NCI-H446 (cell line): ENCODE measurements at regions not wholly inside any gene's neighbourhood (a gene's known extent, or its start where the extent isn't known, plus 50 kb on each side); places are given as distances from the start of the nearest gene placed in this dataset.

Source experiments
- DNase-seq, 2 experiments: peaks; one replicate each; lab custom pipeline; 2025; lab: John Stamatoyannopoulos, UW

GRCh38 chr11:25970726-25971508, 361.0 kb upstream of the ANO3 start:
- no peak for DNase-seq

- DNase-seq, result no peak
Observed at GRCh38 chr11:25980091-25980490, 351.8 kb upstream of the ANO3 start.

DNA sequence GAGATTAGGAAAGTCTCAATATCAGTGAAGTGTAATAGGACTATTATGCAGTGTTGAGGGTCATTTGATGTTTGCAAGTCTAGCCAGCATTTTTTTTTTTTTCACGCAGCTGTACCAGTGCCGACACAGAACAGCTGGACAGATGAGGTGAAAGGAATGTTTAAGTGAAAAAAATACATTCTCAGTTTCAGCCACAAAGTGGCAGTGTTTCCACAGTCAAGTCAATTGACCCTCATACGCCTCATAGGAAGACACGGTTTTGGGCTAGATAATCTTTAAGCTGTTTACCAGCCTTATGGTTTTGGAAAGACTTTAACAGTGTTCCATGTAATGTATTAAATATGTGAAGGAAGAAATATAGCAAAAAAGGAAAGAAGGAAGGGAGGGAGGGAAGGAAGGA, 349.9 kb upstream of the ANO3 start:
- peak in 1 of 2 experiments; percentile 39 for DNase-seq

DNA sequence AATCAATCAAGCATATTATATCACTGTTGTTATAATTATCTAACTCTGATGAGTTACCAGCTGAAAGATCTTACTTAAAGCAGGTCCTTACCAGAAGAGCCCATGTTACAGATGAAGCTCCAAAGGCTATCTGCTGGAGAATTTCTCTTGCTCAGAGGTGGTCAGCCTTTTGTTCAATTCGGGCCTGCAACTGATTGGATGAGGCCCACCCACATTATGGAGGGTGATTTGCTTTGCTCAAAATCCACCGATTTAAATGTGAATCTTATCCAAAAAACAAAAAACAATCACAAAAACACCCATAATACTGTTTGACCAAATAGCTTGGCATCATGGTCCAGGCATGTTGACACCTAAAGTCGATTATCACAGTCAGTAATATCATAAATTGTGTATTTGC, 348.6 kb upstream of the ANO3 start:
- DNase-seq, result no peak

- no peak for DNase-seq
Observed at GRCh38 chr11:25988178-25988577, 343.8 kb upstream of the ANO3 start.

- no peak for DNase-seq
Observed at GRCh38 chr11:25990406-25990805, 341.5 kb upstream of the ANO3 start.

GRCh38 chr11:25991476-25991875, 340.5 kb upstream of the ANO3 start:
- no peak for DNase-seq

GRCh38 chr11:25992294-25992693, 339.6 kb upstream of the ANO3 start:
- DNase-seq, result peak; percentile 64 to 80

- no peak for DNase-seq
Observed at GRCh38 chr11:25993016-25993415, 338.9 kb upstream of the ANO3 start.

DNA sequence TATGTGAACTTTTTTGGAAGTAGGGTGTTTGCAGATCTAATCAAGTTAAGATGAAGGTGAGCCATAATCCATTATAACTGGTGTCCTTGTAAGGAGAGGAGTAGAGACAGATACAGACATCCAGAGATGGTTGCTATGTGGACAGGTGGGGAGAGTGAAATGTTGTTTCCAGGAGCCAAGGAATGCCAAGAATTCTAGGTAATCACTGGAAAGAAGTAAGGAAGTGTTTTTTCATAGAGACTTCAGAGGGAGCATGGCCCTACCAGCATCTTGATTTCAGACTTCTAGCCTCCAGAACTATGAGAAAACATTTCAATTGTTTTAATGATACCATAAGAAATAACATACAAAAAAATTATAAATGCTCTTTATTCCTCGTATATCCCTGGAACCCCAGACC, 320.5 kb upstream of the ANO3 start:
- no peak for DNase-seq

DNA sequence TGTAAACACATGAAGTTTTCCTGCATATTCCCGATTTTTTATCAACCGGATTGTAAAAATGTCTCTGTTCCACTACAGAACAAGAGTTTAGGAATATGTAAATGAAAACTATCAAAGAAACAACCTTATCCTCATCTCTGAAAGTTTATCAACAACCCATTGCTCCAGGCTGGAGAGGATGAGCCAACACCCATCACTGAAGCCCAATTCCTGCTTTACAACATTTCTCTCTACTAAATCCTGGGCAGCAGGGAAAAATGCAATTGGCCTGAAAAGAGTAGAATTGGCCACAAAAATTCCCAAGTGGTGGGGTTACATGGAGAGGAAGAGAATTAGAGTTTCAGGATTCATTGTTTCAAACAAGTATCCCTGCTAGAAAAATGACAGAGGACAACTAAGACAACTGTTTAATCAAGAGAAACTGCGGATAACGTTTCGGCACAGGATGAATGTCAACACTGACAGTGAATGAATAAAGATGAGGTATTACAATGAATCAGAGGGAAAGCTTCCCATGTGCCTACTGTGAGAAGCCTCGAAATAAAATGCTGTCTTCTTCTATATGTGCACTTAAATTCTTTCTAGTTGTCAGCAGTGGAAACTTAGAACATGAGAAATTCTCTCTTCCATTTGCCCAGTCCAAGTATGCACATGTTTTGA, 317.3 kb upstream of the ANO3 start:
- DNase-seq, result no peak

- DNase-seq, result no peak
Observed at GRCh38 chr11:26017322-26017860, 314.5 kb upstream of the ANO3 start.

DNA sequence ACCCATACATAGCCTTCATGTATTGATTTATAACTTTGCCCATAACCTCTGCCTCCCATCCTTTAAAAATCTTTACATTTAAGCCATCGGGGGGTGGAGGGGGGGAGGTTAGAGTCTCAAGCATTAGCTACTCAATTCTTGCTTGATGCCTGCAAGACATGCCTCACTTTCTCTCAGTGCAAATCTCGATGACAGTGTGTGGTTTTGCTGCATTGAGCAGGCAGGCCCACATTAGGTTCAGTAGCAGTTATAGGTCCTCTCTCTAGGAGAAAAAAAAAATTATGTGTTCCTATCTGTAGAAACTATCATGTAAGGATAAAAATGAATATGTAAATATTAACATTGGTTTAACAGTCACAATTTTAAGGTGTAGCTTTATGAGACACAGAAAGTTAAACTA, 314.0 kb upstream of the ANO3 start:
- no peak for DNase-seq

DNA sequence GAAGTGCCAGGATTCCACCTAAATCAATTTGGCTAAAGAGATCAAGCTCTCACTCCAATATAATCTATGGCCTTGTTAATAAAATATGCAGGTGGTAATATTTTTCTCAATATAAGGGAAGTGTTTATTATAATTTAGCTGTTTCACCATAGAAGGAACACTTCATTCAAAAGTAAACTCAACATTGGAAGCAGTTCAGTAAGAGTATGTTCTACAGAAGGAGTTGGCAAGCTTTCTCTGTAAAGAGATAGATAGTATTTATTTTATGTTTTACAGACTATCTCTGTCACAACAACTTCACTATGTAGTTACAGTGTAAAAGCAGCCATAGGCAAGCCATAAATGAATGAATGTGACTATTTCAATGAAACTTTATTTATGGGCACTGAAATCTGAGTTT, 313.6 kb upstream of the ANO3 start:
- DNase-seq, result no peak

GRCh38 chr11:26019386-26019785, 312.5 kb upstream of the ANO3 start:
- DNase-seq, result no peak

- DNase-seq, result no peak
Observed at GRCh38 chr11:26021017-26021416, 310.9 kb upstream of the ANO3 start.

DNA sequence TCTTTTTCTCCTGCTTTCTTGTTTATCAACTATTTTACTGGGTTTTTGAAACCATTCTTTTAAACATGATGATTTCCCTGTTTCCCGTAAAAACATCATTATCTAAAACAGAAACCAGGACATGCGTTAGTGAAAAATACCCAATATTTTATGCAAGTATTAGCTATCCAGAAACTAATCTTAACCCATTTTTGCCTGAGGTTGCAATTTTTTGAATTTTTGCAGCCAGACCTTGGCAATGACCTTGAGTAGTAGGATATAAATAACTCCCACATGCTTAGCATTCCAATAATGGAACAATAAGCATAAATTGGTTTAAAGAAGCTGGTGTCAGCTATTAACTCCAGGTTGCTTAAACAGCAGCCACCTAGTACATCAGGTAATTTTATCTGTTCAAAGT, 308.9 kb upstream of the ANO3 start:
- DNase-seq, result no peak

DNA sequence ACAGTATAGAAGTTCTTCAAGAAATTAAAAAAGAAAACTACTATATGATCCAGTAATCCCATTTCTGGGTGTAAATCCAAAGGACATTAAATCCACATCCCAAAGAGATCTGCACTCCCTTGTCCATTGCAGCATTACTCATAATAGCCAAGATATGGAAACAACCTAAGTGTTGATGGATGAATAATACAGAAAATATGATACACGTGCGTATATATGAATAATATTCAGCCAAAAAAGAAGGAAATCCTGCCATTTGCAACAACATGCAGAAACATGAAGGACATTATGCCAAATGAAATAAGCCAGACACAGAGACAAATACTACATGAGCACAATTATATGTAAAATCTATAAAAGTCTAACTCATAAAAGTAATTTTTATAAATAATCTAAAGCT, 306.3 kb upstream of the ANO3 start:
- no peak for DNase-seq

GRCh38 chr11:26026078-26026477, 305.9 kb upstream of the ANO3 start:
- no peak for DNase-seq

DNA sequence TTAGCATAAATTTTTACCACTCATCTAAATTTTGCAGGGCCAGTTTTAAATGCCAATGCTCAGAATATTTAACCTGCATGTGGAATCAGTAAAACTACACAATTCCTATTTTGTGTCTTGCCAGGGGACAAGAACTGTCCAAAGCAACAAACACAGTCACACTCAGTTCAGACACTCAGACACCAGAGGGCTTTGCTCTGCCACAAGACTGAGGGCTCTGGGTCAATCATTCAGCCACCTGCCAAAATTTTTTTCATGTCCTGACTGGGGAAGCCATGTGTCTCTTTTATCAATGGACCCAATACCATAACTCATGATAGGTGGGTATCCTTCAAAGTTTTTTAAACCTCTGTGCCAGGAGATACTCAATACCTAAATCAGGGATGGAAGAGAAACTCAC, 304.0 kb upstream of the ANO3 start:
- DNase-seq, result no peak

- no peak for DNase-seq
Observed at GRCh38 chr11:26028393-26028911, 303.5 kb upstream of the ANO3 start.

DNA sequence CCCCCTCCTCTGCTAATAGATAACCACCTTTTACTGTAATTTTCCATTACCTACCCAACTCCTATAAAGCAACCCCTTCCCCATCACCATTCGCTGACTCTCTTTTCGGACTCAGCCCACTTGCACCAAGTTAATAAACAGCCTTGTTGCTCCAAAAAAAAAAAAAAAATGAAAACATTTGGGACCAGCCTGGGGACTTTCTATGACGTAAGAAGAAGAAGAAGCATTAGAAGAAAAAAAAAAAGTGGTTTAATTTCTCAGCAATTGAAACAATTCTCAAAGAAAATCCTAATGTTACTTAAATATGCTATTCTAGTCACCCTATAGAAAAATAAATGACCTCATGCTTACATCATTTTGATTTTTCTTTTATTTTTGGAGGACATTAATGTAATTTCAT, 301.5 kb upstream of the ANO3 start:
- no peak for DNase-seq

GRCh38 chr11:26032241-26032640, 299.7 kb upstream of the ANO3 start:
- no peak for DNase-seq
